GM18868 (cell line): ENCODE measurements at regions not wholly inside any gene's neighbourhood (a gene's known extent, or its start where the extent isn't known, plus 50 kb on each side); places are given as distances from the start of the nearest gene placed in this dataset.

Experiments used
- ATAC-seq: cut with Tn5 transposase; IDR thresholded peaks from one replicate; pipeline ENCODE4 v1.9.1; 2021; ENCODE audit warnings: mild to moderate bottlenecking, moderate library complexity; ENCODE audit not compliant: unreplicated experiment

GRCh38 chr4:24117975-24118374 lies 228.1 kb upstream of the PPARGC1A start:
- ATAC-seq = no peak

GRCh38 chr4:24116107-24116506 lies 226.3 kb upstream of the PPARGC1A start:
- ATAC-seq = no peak

DNA sequence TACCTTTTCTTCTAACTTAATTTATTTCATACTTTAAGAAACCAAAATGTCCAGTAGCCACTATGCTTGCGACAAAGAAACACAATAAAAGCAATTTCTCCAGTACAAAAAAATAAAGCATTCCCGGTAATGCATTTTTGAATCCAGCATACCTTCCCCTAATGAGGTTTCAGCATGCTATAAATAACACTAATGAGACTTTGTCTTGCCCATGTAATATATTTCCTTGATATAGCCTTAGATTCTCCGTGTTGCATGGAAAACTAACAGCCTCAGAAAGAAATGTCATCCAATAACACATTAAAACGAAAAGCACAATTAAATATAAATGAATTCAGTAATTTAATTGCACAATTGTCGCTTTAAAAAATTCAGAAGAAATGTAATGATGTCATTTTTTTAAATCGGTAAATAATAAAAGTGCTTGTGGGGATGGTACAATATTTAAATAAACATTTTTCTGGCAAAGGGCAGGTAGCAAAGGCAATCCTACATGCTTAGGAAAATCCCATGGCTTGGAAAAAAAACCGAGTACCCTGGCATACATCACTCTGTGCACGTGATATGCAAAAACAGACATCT lies 225.2 kb upstream of the PPARGC1A start:
- no peak for ATAC-seq

DNA sequence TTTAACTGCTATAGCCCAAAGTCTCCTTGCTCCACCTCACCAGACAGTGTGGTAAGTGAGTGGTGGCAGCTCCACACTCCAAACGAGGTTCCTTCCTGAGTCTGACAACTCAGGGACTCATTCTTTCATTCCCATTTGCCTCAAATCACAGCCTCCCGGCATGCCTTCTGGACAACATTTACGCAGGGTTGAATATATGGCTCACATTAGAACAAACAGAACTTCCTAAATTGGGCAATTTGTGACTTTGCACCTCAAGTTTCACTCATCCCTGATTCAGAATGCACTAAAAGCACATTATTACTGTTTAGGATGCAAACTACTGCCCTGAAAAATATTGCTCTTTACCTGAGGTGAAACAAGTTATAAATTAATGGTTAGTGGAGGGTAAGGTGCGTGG lies 224.6 kb upstream of the PPARGC1A start:
- ATAC-seq = no peak

GRCh38 chr4:24112466-24112865 lies 222.6 kb upstream of the PPARGC1A start:
- no peak for ATAC-seq

- no peak for ATAC-seq
Measured at GRCh38 chr4:24108567-24108966, 218.7 kb upstream of the PPARGC1A start.

DNA sequence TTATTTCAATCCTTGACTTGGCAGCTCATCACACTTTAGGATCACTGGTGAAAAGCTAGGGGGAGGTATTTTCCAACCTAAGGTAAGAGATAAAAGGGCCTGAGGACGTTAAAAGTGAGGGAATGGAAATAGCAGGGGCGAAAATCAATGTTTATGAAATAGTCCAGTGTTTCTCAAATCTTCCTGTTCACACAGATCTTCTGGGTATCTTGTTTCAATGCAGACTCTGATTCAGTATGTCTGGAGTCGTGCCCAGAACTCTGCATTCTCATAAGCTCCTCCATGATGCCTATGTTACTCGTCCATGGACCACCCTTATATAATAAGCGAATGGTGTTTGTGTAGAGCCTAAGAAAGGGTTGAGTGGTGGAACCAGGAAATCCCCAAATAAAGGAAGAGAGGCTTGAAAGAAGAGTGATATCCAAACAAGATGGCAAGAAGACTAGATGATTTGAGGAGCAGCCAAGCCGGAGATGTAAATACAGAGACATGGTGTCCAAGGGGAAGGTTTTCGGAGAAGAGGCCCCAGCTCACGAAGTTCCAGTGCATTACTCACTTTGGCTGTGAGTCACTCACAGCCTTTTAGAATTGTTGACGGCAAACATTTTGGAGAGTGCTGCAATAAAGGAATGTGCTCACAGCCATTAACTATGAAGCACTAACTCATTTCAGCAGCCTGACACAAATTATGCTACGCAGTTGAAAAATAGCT lies 215.6 kb upstream of the PPARGC1A start:
- no peak for ATAC-seq

GRCh38 chr4:24104158-24104565 lies 214.3 kb upstream of the PPARGC1A start:
- ATAC-seq = no peak

DNA sequence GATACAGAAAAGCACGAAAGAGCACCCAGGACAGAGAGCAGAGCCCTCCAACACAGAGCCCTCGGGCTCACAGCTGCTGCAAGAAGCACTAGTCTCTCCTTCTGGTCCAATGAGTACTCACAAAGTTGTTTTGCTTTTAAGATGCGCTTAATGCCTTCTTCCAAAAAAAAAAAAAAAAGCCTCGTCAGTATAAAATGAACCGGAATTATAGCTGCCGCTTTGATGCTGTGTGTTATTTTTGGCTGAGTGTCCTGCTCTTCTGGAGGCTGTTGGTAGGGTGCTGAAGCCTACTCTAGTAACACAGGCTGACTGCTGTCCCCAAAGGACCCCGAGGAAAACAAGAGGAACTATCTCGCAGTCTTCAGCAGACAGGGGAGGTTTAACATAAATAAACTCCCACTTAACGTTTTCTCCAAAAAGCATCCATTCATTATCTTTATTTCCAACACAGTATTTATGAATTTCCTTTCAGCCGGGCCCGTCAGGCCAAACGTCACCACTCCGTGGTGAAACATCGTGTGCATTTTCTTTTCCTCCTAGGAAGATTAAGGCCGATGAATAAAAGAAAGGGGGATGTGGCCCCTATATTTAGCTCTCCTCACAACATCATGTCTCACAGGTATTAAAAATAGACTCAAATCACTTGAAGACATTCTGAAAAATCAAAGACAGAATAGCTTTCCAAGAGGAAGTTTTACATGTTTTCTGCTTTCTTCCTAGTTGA lies 213.7 kb upstream of the PPARGC1A start:
- no peak for ATAC-seq

GRCh38 chr4:24102621-24103020 lies 212.8 kb upstream of the PPARGC1A start:
- no peak for ATAC-seq

DNA sequence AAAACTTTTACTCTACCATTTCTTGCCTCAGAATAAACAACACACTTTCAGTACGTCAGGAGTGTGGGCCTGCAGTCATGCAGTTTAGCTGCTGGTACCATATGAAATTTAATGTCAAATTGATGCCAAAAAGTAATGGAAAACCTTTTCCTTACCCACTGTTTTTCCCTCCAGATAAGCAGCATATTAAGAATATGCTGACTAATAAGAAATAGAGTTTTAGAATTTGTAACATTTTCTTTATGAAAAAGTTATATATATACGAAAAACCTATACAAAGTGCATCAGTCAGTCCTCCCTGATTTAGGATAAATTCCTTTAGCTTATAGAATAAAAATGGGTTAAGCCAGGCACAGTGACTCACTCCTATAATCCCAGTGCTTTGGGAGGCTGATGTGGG lies 206.8 kb upstream of the PPARGC1A start:
- ATAC-seq = no peak

- ATAC-seq = no peak
Measured at GRCh38 chr4:24094726-24095125, 204.9 kb upstream of the PPARGC1A start.

DNA sequence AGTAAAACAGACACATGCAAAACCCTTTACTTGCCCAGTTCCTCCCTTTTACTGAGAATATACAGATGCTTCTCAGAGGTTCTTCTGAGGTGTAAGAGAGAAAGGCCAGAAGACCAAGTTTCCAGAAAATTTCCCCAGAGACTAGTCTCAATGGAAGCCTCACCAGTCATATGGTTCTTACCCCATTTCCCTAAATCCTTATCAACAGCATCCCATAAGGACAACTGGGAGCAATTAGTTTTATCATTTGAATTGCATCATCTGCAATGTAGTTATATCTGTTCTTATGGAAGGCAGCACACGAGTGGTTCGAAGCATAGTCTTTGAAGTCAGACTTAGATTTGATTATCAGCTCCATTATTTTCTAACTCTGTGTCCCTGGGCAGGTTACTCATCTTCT lies 203.6 kb upstream of the PPARGC1A start:
- ATAC-seq = no peak

DNA sequence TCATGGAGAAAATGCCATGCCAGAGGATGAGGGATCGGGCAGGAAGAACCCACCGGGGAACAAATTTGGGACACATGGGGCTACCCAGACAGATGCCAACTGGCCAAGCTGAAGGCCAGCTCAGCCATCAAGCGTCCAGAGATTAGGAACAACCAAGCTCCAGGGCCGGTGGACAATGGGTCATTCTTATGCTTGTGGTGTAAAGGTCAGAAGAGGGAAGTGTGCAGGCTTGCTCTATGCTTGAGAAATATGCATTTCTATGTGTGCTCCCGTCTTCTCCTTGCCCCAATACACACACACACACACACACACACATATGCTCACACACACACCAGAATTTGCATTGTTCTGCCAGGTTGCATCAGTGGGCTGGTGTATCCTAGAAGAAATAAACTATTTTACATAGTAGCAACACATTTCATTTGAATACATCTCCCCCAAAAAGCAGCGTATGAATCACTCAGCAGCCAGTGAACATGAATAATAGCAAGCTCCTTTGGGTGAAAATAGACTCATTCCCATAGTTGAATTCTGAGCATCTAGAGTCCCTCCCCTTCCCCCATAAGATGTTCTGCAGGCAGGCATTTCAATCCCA lies 201.9 kb upstream of the PPARGC1A start:
- ATAC-seq = no peak

- no peak for ATAC-seq
Measured at GRCh38 chr4:24089851-24090534, 200.1 kb upstream of the PPARGC1A start.

DNA sequence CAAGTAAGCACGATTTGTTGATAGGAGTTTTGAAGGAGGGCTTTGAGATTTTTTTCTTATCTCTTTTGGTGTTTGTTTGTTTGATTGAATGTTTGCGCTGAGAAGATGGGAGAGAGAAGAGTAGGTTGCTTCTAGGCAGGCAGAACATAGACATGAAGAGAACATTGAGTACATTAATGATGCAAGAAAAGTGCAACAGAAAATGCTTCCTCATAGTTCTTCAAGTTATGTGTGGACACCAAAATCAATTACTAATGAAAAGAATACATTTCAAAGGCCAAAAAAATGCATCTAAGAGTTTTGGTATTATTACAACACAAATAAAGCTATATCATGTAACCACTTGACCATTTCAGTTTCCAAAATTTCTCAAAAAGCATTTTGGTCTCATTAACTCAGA lies 191.0 kb upstream of the PPARGC1A start:
- ATAC-seq = no peak

DNA sequence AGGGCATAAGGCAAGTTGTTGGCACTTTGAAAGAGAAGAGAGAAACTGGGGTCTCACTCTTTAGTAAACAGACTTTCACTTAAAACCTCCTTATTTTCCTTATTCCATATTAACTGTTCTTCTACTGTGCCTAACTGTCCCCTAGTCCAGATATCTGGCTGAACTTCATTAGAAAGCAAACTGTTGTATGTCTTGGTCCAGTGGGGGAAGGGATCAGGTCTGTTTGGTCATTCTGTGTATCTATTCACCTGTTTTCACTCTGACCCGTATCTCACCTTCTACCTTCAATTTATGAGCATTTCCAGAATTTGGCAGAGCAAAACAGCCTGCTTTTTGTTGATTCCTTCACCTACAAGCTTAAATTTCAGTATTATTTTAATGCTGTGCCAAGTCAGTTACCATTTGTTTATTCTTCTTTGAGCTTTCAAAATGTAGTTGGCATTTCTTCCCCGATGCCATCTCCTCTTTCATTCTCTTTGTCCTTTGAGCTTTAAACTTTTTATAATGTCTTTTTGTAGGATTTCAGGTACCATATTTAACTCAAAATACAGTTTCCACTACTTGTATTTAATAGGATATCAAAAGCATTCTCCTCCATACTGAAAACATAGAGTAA lies 188.6 kb upstream of the PPARGC1A start:
- ATAC-seq = no peak

DNA sequence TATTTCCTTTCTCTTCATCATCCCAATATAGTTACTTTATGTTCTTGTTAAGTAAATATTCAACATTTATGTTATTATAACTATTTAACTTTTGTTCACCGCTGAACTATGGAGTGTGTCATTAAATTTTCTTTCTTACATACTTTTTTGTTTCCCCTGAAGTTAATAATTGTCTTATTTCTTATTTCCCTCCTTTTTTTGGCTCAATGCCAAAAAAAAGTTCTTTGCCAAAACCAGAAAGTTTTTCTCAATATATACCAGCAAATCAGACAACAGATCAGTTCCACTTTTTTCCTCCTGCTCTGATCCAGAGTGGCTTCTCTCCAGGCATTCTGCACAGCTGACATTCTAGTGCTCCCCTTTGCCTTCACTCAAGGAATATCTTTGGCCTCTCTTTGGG lies 187.0 kb upstream of the PPARGC1A start:
- ATAC-seq = no peak

DNA sequence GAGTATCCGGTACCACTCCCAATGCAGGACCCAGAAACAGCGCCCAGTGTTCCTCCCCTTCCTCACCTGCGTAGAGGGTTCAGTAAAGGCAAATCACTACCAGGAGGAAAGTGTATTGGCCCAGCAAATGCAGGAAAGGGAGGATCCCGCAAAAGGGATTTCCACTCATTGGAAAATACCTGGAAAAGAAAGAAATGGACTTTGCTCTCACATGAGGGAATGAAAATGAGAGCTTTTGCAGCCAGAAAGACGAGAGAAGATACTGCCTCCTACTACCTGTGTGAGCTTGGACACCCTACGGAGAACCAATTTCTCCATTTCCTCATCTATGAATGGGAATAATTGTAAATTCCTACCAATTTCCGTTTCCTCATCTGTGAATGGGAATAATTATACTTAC lies 184.1 kb upstream of the PPARGC1A start:
- ATAC-seq = no peak

GRCh38 chr4:24071612-24072372 lies 181.9 kb upstream of the PPARGC1A start:
- ATAC-seq = no peak
